Fibroblast of skin of scalp (primary cell): ENCODE measurements at regions not wholly inside any gene's neighbourhood (a gene's known extent, or its start where the extent isn't known, plus 50 kb on each side); places are given as distances from the start of the nearest gene placed in this dataset.

Experiments used
- DNase-seq: peaks from one replicate; pipeline ENCODE4 v3.0.0-alpha.2; 2013

DNA sequence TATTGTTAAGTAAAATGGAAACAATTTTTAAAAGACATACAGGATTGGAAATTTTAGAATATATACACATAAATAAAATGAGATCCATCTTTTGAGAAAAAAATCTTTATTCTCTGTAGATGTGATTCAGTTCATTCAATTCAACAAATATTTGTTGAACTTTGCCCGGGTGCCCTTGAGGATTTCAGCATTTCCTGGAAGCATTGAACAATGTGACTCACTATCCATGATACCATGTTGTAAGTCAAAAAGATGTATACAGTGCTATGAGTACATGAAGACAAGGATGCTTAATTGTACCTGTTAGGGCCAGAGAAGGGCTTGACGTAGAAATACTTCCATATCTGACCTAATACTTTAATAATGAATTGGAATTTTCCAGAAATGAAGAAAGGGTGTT is 353.7 kb downstream of the METTL15 start:
- DNase-seq = no peak

GRCh38 chr11:28461338-28461737 is 353.1 kb downstream of the METTL15 start:
- DNase-seq = peak; percentile 59

GRCh38 chr11:28460348-28460747 is 352.2 kb downstream of the METTL15 start:
- DNase-seq = no peak

GRCh38 chr11:28459912-28460311 is 351.7 kb downstream of the METTL15 start:
- DNase-seq = no peak

- DNase-seq = no peak
Observed at GRCh38 chr11:28457481-28458065, 349.4 kb downstream of the METTL15 start.

- peak; percentile 41 for DNase-seq
Observed at GRCh38 chr11:28448186-28448585, 340.0 kb downstream of the METTL15 start.

- peak; percentile 80 for DNase-seq
Observed at GRCh38 chr11:28447226-28447625, 339.0 kb downstream of the METTL15 start.

- DNase-seq = no peak
Observed at GRCh38 chr11:28442131-28442530, 333.9 kb downstream of the METTL15 start.

DNA sequence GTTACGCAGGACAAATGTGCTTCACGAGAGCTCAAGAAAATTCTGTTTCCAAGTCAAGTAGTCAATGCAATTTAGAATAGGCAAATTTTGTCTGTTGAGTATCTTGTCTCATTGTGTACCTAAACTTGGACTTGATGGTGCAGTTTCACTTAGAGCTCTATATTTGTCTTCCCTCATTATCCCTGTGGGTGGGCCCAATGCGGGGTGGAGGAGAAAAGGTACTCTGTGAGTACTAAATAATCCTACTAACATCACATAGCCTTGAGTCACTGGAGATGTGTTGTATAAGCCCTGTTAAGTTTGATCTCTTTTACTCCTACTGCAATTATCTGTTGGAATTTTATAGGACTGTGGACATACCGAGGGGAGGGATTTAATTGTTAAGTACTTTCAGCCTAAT is 331.2 kb downstream of the METTL15 start:
- no peak for DNase-seq

DNA sequence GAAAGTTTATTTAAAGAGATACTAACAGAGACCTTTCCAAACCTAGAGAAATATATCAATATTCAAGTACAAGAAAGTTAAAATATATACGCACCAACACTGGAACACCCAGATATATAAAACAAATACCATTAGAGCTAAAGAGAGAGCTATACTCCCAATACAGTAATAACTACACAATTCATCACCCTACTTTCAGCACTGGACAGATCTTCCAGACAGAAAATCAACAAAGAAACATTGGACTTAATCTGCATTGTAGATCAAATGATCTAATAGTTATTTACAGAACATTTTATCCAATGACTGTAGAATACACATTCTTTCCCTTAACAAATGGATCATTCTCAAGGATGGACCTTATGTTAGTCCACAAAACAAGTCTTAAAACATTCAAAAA is 311.9 kb downstream of the METTL15 start:
- no peak for DNase-seq

GRCh38 chr11:28417601-28418323 is 309.6 kb downstream of the METTL15 start:
- no peak for DNase-seq

DNA sequence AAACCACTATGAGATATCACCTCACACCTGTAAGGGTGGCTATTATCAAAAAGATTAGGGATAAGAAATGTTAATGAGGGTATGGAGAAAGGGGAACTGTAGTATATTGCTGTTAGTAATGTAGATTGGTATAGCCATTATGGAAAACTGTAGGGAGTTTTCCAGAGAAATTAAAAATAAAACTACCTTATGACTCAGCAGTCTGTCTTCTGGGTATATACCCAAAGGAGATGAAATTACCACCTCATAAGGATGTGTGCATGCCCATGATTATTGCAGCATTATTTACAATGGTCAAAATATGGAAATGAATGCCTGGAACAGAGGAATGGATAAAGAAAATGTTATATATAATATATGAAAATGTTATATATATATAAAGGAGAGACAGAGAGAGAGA is 303.8 kb downstream of the METTL15 start:
- DNase-seq = no peak

- no peak for DNase-seq
Observed at GRCh38 chr11:28401446-28401845, 293.3 kb downstream of the METTL15 start.

DNA sequence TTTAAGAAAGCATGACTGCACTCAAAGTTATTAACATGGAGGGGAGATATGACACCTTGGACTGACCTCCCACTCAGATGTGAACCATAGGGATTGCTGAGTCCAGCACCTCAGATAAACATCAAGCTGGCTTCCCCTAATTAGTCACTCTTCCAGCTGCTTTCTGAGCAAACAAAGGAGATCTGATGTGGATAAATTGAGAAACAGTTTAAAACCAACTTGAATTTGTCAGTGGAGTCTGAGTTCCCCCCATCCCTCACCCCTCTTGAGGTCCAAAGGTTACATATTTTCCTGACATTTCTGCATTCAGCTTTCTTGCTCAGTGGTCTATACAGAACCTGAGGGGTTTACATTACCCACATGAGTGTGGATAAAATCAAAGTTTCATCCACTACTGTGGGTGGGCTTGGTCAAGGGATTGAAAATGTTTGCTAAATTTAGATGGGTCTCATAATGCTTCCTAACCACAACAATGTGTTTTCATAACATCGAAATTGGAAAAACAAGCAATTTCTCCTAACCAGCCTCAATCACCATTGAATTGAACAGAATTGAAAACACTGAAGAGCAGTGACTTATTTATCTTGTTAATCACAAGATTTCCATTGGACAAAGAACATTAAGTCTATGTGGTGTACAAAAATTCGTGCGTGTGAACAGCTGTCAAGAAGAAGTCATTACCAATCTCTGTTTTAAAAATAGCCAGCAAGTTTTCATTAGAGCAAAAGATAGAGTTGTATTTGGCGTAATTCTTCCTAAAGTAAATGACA is 292.3 kb downstream of the METTL15 start:
- peak; percentile 67 for DNase-seq

- DNase-seq = no peak
Observed at GRCh38 chr11:28393348-28393747, 285.2 kb downstream of the METTL15 start.

- DNase-seq = peak; percentile 99
Observed at GRCh38 chr11:28384418-28384817, 276.2 kb downstream of the METTL15 start.

GRCh38 chr11:28383456-28383855 is 275.3 kb downstream of the METTL15 start:
- peak; percentile 82 for DNase-seq
